Trophoblast cell (in vitro differentiated cells and primary cell): ENCODE measurements at regions not wholly inside any gene's neighbourhood (a gene's known extent, or its start where the extent isn't known, plus 50 kb on each side); places are given as distances from the start of the nearest gene placed in this dataset.
A peak's percentile ranks its signal among the peaks of the same experiment; 100 is the strongest.

ENCODE experiments used
- DNase-seq, 2 donors: peaks; one replicate each; pipeline ENCODE4 v3.0.0-alpha.2; 2016
- H2AFZ ChIP-seq: 2 replicates; pipeline ENCODE4 v1.6.1; 2013; ENCODE audit warnings: low read length, moderate library complexity, mild to moderate bottlenecking; ENCODE audit not compliant: insufficient read depth, poor library complexity
- H2AK5ac ChIP-seq: 2 replicates; pipeline ENCODE4 v1.6.1; 2013; ENCODE audit warnings: mild to moderate bottlenecking, low read length
- H2BK120ac ChIP-seq: 2 replicates; pipeline ENCODE4 v1.6.1; 2013; ENCODE audit warnings: low read length, mild to moderate bottlenecking, moderate library complexity; ENCODE audit not compliant: insufficient read depth, poor library complexity
- H2BK12ac ChIP-seq: 2 replicates; pipeline ENCODE4 v1.6.1; 2013; ENCODE audit warnings: mild to moderate bottlenecking, low read length, moderate library complexity
- H2BK5ac ChIP-seq: 2 replicates; pipeline ENCODE4 v1.6.1; 2013; ENCODE audit warnings: low read length, low read depth, moderate library complexity, mild to moderate bottlenecking; ENCODE audit not compliant: poor library complexity
- H3K14ac ChIP-seq: 2 replicates; pipeline ENCODE4 v1.6.1; 2013; ENCODE audit warnings: mild to moderate bottlenecking, low read length
- H3K18ac ChIP-seq: 2 replicates; pipeline ENCODE4 v1.6.1; 2013; ENCODE audit warnings: mild to moderate bottlenecking, low read length
- H3K23ac ChIP-seq: 2 replicates; pipeline ENCODE4 v1.6.1; 2013; ENCODE audit warnings: low read length
- H3K27ac ChIP-seq: 2 replicates; pipeline ENCODE4 v1.5.1; 2013; ENCODE audit warnings: low read depth, mild to moderate bottlenecking, inconsistent platforms, low read length, moderate library complexity
- H3K27me3 ChIP-seq: 2 replicates; pipeline ENCODE4 v1.6.1; 2013; ENCODE audit warnings: inconsistent platforms, mild to moderate bottlenecking, low read length, moderate library complexity; ENCODE audit not compliant: insufficient read depth
- H3K36me3 ChIP-seq, 2 experiments: 1 replicate in 1 of 2; 2 replicates in 1 of 2; pipeline ENCODE4 v1.6.1; 2013; ENCODE audit warnings: low read length in 2 of 2, mild to moderate bottlenecking in 2 of 2, moderate library complexity in 1 of 2; ENCODE audit not compliant: insufficient read depth in 2 of 2, control insufficient read depth in 1 of 2
- H3K4ac ChIP-seq: 2 replicates; pipeline ENCODE4 v1.6.1; 2013; ENCODE audit warnings: low read depth, mild to moderate bottlenecking, low read length, moderate library complexity
- H3K4me1 ChIP-seq, 2 experiments: 1 replicate in 1 of 2; 2 replicates in 1 of 2; pipeline ENCODE4 v1.6.1; 2013; ENCODE audit warnings: low read length in 2 of 2, mild to moderate bottlenecking in 2 of 2, moderate library complexity in 1 of 2; ENCODE audit not compliant: insufficient read depth in 2 of 2, control insufficient read depth in 1 of 2
- H3K4me2 ChIP-seq: 2 replicates; pipeline ENCODE4 v1.6.1; 2013; ENCODE audit warnings: inconsistent platforms, mild to moderate bottlenecking, low read length, moderate library complexity
- H3K4me3 ChIP-seq: 2 replicates; pipeline ENCODE4 v1.5.1; 2013; ENCODE audit warnings: mild to moderate bottlenecking, low read depth, low read length, inconsistent platforms
- H3K79me1 ChIP-seq: one replicate; pipeline ENCODE4 v1.6.1; 2013; ENCODE audit warnings: low read length
- H3K79me2 ChIP-seq: 2 replicates; pipeline ENCODE4 v1.6.1; 2013; ENCODE audit warnings: low read length, mild to moderate bottlenecking; ENCODE audit not compliant: control insufficient read depth, insufficient read depth, poor library complexity
- H3K9ac ChIP-seq: 2 replicates; pipeline ENCODE4 v1.6.1; 2013; ENCODE audit warnings: mild to moderate bottlenecking, low read length
- H3K9me3 ChIP-seq: 2 replicates; pipeline ENCODE4 v1.6.1; 2013; ENCODE audit warnings: low read depth, mild to moderate bottlenecking, control low read depth, inconsistent platforms, low read length; ENCODE audit not compliant: insufficient read depth
- H4K12ac ChIP-seq: 2 replicates; pipeline ENCODE4 v1.6.1; 2013; ENCODE audit warnings: low read depth, mild to moderate bottlenecking, low read length, moderate library complexity
- H4K8ac ChIP-seq: 2 replicates; pipeline ENCODE4 v1.6.1; 2013; ENCODE audit warnings: low read depth, mild to moderate bottlenecking, low read length, moderate library complexity
- H4K91ac ChIP-seq: one replicate; pipeline ENCODE4 v1.6.1; 2013; ENCODE audit warnings: low read depth, mild to moderate bottlenecking, low read length, moderate library complexity
- WGBS: extraction: QIAGEN DNeasy Blood & Tissue Kit; methylation state at CpG from one replicate; pipeline ENCODE4 v1.1.7; 2013; ENCODE audit warnings: missing lambda C conversion rate; ENCODE audit not compliant: insufficient read length, insufficient coverage; ENCODE audit errors: extremely low coverage; 5-methylcytosine and 5-hydroxymethylcytosine counted together

DNA sequence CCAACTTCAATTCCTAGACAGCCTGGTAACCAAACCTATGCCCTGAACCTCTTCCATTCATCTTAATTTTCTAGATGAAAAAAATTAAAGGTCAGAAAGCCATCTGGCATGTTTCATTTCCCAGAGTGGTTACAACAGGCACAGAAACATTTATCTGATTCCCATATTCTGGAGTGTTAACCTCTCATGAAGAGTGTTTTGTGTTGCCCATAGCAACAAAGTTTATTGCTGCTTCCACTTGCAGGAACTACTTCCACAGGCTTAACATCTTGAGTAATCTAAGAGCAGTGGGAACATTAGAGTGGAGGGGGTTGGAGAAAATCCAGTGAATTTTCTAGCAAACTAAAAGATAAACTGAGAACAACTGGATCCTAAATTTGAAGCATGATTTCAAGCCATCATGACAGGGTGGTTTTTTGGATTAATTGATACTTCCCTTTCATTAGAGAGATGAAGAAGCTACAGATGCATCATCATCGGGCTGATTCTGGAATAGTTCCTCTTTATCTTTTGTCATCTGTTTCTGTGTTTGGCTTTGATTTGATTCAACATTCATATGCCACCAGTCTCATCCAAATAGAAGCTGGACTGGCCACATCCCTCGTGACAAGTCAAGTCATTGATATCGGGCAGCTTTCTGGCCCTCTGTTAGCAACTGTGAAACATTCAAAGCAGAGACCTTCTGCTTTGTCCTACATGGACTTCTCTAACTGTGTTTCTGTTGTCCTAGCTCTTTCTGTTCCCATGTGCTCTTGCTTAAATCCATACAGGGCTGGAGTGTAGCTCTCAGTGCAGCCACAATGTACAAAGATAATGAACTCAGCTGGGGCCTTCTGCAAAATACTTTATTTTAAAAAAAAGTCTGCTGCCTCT is 167.3 kb downstream of the MID1IP1 start:
- WGBS = no CpG with 5 or more reads among the region's 3 CpGs

DNA sequence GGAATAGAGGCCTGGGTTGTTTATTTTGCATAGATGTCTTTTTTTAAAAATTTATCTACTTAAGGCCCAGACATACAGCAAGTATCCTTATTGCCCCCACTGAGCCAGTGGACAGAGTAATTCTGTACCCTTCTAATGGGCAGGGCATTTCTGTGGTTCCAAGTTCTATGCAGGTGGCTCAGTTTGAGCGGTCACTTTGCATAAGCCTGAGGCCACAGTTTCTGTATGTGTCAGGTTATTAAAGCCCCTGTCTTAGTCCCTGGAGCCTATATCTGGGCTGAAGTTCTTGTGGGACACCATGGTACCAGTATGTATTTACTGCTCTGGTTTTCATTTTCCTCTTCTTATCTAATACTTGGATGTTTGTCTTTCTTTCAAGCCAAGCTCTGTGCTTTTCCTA is 168.8 kb downstream of the MID1IP1 start:
- Histone ChIP-seq H3K9ac (no peak overlapping the region), H4K8ac (no peak overlapping the region), H3K4me1 (no peaks in the 10 kb centered on the region), H3K4me3 (no peak overlapping the region), H4K12ac (no peak overlapping the region), H2BK120ac (no peak overlapping the region), H2AFZ (no peak overlapping the region), H3K14ac (no peak overlapping the region), H3K23ac (no peak overlapping the region), H2AK5ac (no peak overlapping the region), H3K4me2 (no peak overlapping the region), H3K36me3 (no peaks in the 10 kb centered on the region), H3K4ac (no peak overlapping the region), H3K79me2 (no peaks in the 10 kb centered on the region), H3K9me3 (no peaks in the 10 kb centered on the region), H3K18ac (no peak overlapping the region), H2BK12ac (no peak overlapping the region), H2BK5ac (no peak overlapping the region), H3K79me1 (no peaks in the 10 kb centered on the region), H3K27ac (no peak overlapping the region), H4K91ac (no peak overlapping the region), H3K27me3 (no peaks in the 10 kb centered on the region)
- no CpG with 5 or more reads among the region's 1 CpG for WGBS
- no peak for DNase-seq

More for the DNA sequence above, 167.3 kb downstream of the MID1IP1 start:
- Histone ChIP-seq H3K27ac (no peak overlapping the region), H2BK12ac (no peak overlapping the region), H3K4me2 (no peak overlapping the region), H2AK5ac (no peak overlapping the region), H3K27me3 (no peaks in the 10 kb centered on the region), H2AFZ (no peak overlapping the region), H3K4ac (no peak overlapping the region), H3K79me2 (no peaks in the 10 kb centered on the region), H4K12ac (no peak overlapping the region), H3K18ac (no peak overlapping the region), H3K14ac (no peak overlapping the region), H4K8ac (no peak overlapping the region), H3K23ac (no peak overlapping the region), H2BK5ac (no peak overlapping the region), H3K9me3 (no peaks in the 10 kb centered on the region), H3K9ac (no peak overlapping the region), H3K4me1 (no peaks in the 10 kb centered on the region), H3K79me1 (no peaks in the 10 kb centered on the region), H3K4me3 (no peak overlapping the region), H4K91ac (no peak overlapping the region), H2BK120ac (no peak overlapping the region), H3K36me3 (no peaks in the 10 kb centered on the region)
- peak in 1 of 2 donors; percentile 54 for DNase-seq

- no peaks in the 10 kb centered on the region for H3K36me3 ChIP-seq
- no peak overlapping the region for H4K12ac ChIP-seq
- no peak overlapping the region for H3K9ac ChIP-seq
- no peak overlapping the region for H4K91ac ChIP-seq
- no peak overlapping the region for H4K8ac ChIP-seq
- no peak overlapping the region for H2AFZ ChIP-seq
- H2BK120ac ChIP-seq = no peak overlapping the region
- H3K79me1 ChIP-seq = no peaks in the 10 kb centered on the region
- H3K27me3 ChIP-seq = no peaks in the 10 kb centered on the region
- no peak overlapping the region for H3K4me2 ChIP-seq
- H3K4me3 ChIP-seq = no peak overlapping the region
- H3K9me3 ChIP-seq = no peaks in the 10 kb centered on the region
- H2BK12ac ChIP-seq = no peak overlapping the region
- no peaks in the 10 kb centered on the region for H3K79me2 ChIP-seq
- H3K18ac ChIP-seq = no peak overlapping the region
- no peak overlapping the region for H2BK5ac ChIP-seq
- H3K4me1 ChIP-seq = no peaks in the 10 kb centered on the region
- no peak overlapping the region for H3K23ac ChIP-seq
- no peak overlapping the region for H3K27ac ChIP-seq
- no CpG with 5 or more reads among the region's 3 CpGs for WGBS
- H3K14ac ChIP-seq = no peak overlapping the region
- no peak overlapping the region for H2AK5ac ChIP-seq
- DNase-seq = no peak
- no peak overlapping the region for H3K4ac ChIP-seq
These were observed 169.6 kb downstream of the MID1IP1 start for GRCh38 chrX:38970845-38971244.

GRCh38 chrX:38973322-38973721 is 172.1 kb downstream of the MID1IP1 start:
- no peaks in the 10 kb centered on the region for H3K27me3 ChIP-seq
- no peak overlapping the region for H2AFZ ChIP-seq
- no peak overlapping the region for H3K4me3 ChIP-seq
- H3K9ac ChIP-seq = no peak overlapping the region
- H3K79me2 ChIP-seq = no peaks in the 10 kb centered on the region
- no CpG with 5 or more reads among the region's 3 CpGs for WGBS
- H3K18ac ChIP-seq = no peak overlapping the region
- DNase-seq = peak; percentile 49 to 76
- H2BK120ac ChIP-seq = no peak overlapping the region
- no peak overlapping the region for H3K27ac ChIP-seq
- no peak overlapping the region for H2BK5ac ChIP-seq
- H3K79me1 ChIP-seq = no peaks in the 10 kb centered on the region
- H4K8ac ChIP-seq = no peak overlapping the region
- no peak overlapping the region for H2AK5ac ChIP-seq
- no peak overlapping the region for H3K14ac ChIP-seq
- H4K12ac ChIP-seq = no peak overlapping the region
- H3K4ac ChIP-seq = no peak overlapping the region
- H3K9me3 ChIP-seq = no peaks in the 10 kb centered on the region
- H4K91ac ChIP-seq = no peak overlapping the region
- H3K23ac ChIP-seq = no peak overlapping the region
- no peaks in the 10 kb centered on the region for H3K36me3 ChIP-seq
- no peaks in the 10 kb centered on the region for H3K4me1 ChIP-seq
- H2BK12ac ChIP-seq = no peak overlapping the region
- no peak overlapping the region for H3K4me2 ChIP-seq
